Hepatocyte (in vitro differentiated cells): ENCODE measurements at regions not wholly inside any gene's neighbourhood (a gene's known extent, or its start where the extent isn't known, plus 50 kb on each side); places are given as distances from the start of the nearest gene placed in this dataset.

ENCODE experiments used
- EZH2 ChIP-seq: fragments of 200-600 bp; sonication (generic); IDR thresholded peaks from 2 replicates; pipeline ENCODE4 v1.6.1; 2016; ENCODE audit warnings: antibody characterized with exemption, mild to moderate bottlenecking, borderline replicate concordance
- EZH2phosphoT487 ChIP-seq: fragments of 200-600 bp; sonication (generic); IDR thresholded peaks from one replicate; pipeline ENCODE4 v1.6.1; 2018; ENCODE audit warnings: antibody characterized with exemption, mild to moderate bottlenecking, low read depth, moderate library complexity; ENCODE audit not compliant: unreplicated experiment, severe bottlenecking
- TF ChIP-seq, protein P1 (sequence below): fragments of 200-600 bp; sonication (generic); IDR thresholded peaks from 2 replicates; pipeline ENCODE4 v1.5.1; 2016; ENCODE audit warnings: antibody characterized with exemption, mild to moderate bottlenecking; ENCODE audit not compliant: poor library complexity

DNA sequence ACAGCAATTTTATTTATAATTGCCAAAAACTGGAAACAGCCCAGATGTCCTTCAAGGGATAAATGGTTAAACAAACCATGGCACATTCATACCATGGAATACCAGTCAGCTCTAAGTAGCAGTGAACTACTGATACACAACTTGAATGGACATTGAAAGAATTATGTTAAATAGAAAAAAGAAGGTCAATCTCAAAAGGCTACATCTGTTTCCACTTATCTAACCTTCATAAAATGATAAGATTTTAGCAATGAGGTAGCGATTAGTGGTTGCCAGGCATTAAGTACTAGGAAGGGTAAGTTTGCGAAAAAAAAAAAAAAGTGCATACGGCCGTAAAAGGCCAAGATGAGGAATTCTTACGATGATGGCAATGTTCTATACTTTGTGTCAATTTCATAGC lies 738.7 kb upstream of the ANO3 start:
- TF ChIP-seq, protein P1, sequence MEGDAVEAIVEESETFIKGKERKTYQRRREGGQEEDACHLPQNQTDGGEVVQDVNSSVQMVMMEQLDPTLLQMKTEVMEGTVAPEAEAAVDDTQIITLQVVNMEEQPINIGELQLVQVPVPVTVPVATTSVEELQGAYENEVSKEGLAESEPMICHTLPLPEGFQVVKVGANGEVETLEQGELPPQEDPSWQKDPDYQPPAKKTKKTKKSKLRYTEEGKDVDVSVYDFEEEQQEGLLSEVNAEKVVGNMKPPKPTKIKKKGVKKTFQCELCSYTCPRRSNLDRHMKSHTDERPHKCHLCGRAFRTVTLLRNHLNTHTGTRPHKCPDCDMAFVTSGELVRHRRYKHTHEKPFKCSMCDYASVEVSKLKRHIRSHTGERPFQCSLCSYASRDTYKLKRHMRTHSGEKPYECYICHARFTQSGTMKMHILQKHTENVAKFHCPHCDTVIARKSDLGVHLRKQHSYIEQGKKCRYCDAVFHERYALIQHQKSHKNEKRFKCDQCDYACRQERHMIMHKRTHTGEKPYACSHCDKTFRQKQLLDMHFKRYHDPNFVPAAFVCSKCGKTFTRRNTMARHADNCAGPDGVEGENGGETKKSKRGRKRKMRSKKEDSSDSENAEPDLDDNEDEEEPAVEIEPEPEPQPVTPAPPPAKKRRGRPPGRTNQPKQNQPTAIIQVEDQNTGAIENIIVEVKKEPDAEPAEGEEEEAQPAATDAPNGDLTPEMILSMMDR, result no peak
- TF ChIP-seq EZH2phosphoT487 (no peak), EZH2 (no peak)
